SHP77 (cell line): ENCODE measurements at regions not wholly inside any gene's neighbourhood (a gene's known extent, or its start where the extent isn't known, plus 50 kb on each side); places are given as distances from the start of the nearest gene placed in this dataset.

Experiments
- DNase-seq, 2 experiments: peaks; one replicate each; lab custom pipeline; 2025; lab: John Stamatoyannopoulos, UW

DNA sequence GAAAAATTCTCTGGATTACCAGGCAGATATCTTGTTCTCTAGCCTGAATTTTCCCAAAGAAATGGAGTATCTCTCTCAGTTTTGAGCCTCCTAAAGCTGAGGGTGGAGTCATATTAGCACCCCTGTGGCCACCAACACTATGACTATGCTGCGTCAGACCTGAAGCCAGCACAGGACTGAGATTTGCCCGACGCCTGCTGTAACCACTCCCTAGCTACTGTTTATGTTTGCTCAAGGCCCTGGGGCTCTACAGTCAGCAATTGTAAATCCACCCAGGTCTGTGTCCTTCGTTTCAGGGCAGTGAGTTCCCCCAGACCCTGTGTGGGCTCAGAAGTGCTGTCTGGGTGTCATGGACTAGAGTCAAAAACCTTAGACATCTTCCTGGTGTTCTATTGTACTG lies 61.4 kb downstream of the ZXDA start:
- DNase-seq = no peak

DNA sequence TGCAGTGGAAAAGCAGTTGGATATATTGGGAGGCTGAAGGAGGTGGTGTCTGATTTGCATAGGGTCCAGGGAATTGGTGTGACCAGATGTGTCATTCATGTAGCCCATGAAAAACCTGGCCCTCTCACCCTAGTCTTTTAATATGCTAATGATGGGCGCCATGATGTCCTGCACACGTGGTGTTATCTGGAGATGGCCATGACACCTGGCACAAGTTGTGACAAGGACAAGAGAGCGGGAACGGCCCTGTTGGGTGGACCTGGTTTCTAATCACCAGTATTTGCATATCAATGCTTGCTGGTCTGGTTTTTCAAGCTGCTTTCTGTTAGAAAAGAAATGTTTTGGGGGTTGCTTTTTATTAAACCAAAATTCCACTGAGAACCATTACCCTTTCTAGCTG lies 87.4 kb downstream of the ZXDA start:
- peak; percentile 72 for DNase-seq

DNA sequence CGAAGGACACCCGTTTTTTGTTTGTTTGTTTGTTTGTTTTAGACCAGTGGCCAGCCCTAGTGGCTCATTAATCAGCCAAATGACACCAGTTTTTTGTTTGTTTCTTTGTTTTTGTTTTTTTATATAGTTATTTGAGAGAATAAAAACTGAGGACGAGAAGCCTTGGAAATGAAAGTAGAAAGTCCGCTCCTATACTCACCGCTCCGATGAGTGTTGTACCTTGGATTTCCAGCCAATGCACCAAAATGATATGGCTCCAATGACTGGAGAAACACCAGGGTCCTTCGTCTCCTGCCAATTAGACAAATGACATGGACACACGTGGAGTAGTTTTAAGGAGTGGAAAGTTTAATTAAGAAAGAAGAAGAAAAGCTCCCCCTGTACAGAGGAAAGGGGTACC lies 87.9 kb downstream of the ZXDA start:
- DNase-seq = peak in 1 of 2 experiments; percentile 18

DNA sequence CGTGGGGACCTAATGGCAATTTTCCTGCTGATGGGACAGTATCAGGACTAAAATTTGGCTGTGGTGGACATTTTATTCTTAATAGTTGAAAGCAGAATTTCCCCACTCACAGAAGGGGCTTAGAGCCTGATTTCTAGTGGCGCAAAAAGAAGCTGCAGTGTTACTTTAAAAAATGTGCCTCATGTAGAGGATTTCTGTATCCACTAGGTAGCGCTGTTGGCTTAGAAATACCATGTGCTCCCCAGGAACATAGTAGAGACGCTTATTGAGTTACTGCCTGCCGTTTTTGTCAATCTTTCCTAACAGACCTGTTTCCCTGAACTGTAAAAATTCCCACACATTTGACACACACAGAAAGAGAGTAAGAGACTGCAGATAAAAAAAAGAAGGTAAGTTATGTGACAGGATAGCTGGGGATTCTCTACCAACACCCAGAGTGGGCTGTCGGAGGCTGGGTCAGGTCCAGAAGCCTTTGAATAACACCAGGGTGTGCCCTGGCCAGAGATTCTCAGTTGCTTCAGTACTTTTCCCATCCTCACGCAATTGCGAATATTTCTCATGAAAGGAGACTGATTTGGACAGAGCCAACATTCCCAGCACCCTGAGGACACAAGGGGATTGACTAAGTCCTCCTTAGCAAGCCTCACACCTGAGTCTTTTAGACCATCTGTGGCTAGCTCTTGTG lies 88.4 kb downstream of the ZXDA start:
- DNase-seq = peak; percentile 68 to 73

DNA sequence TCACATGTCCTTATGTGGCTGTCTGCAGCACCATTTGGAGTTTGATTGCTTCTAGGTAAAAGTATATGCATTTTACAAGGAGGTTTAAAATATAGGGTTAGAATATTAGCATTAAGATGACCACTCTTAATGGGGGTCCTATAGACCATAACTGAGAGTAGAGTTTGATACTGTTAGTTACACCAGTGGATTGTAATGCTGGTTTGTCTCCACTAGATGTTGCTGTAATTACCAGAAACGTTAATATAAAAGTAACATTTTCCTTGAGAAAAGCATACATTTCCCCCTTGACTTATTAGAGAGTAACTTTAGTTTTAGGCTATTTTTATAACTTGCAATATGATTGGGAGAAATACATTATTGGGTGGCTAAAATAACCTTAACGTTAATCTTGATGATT lies 93.0 kb downstream of the ZXDA start:
- peak in 1 of 2 experiments; percentile 9 for DNase-seq

DNA sequence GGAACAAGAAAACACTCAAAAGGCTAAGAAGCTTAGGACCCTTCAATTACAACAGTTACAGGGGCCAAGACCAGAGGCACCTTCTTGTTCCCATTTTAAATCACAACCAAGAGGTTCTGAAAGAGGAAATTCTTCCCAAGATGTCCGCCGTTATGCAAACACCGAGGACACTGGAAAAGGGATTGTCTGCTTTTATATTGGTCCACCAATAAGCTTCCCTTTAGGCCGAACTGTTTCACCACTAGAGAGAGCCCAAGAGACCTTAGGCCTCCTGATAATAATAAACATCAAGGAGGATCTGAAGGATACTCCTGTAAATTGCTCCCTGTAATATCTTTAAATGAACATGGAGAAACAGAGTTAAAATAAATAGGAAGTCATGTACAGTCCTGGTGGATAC lies 92.6 kb upstream of the NLRP2B start:
- peak; percentile 12 to 34 for DNase-seq

DNA sequence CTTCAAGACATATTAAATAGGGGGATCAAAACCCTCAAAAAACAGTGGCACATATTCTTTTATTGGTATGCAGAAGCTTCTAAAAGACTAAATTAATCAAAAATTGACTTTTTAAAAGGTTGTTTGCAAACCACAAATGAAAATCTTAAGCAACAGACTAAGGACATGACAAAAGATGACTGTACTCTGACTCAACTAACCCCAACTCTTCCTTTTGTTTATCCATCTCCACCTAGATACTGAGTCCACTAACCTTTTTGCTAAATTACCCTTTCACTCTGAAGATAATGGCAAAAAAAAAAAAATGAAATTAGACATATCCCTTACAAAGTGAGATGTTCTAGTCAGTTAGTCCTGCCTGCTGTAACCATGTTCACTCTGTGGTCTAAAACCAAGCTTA lies 91.6 kb upstream of the NLRP2B start:
- no peak for DNase-seq

DNA sequence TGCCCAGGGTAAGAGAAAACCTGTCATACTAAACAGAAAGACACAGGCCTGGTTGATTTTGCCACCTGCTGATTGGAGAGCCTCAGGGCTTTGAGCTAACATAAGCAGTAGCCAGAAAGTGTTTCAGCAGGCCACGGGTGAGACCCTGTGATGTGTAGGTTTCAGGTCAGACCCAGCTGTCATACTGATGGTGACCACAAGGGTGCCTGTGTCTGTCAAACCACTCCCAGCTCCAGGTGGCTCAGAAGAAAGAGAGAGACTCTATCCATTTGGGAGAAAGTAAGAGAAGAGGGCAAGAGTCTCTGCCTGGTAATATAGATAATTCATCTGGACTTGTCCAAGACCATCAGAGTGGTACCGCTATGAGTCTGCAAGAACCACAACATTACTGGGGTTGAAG lies 72.8 kb upstream of the NLRP2B start:
- peak in 1 of 2 experiments; percentile 6 for DNase-seq

DNA sequence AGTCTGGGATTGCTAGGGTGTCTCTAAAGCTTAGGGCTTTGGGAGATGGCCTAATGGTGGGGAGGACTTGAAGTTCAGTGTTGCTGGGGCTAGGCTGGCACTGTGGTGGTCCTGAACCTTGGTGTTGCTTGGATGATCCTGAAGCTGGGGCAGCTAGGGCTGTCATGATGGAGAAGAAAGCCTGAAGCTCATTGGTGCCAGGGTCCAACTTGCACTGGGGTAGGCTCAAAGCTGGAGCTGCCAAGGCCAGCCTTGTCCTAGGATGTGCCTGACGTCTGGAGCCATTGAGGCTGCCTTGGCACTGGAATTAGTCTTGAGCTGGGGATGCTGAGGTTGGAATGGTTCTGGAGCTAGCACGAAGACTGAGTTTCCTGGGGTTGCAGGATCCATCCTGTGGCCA lies 61.0 kb upstream of the NLRP2B start:
- no peak for DNase-seq

DNA sequence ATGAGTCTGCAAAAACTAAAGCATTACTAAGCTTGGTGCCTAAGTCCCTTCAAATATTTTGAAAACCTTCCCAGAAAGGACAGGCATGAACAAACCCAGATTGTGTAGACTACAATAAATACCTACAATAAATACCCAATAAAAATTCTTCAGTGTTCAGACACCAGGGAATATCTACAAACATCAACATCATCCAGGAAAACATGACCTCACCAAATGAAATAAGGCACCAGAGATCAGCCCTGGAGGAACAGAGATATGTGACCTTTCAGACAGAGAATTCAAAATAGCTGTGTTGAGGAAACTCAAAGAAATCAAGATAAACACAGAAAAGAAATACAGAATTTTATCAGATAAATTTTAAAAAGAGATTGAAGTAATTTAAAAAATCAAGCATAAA lies 57.8 kb upstream of the NLRP2B start:
- DNase-seq = no peak
